Upper lobe of right lung (tissue), 1 donor: ENCODE measurements at regions not wholly inside any gene's neighbourhood (a gene's known extent, or its start where the extent isn't known, plus 50 kb on each side); places are given as distances from the start of the nearest gene placed in this dataset.

Experiments used
- ATAC-seq: fragments of 200-7000 bp; cut with Tn5 transposase; one replicate; pipeline ENCODE4 v1.9.1; 2020; ENCODE audit warnings: mild to moderate bottlenecking, moderate library complexity
- DNase-seq: peaks from one replicate; pipeline ENCODE4 v3.0.0-alpha.2; 2020
- H3K27ac ChIP-seq: fragments of 200-600 bp; one replicate; pipeline ENCODE4 v1.8.0; 2022
- H3K27me3 ChIP-seq: fragments of 200-600 bp; one replicate; pipeline ENCODE4 v1.8.0; 2022; ENCODE audit warnings: mild to moderate bottlenecking
- H3K36me3 ChIP-seq: fragments of 200-600 bp; one replicate; pipeline ENCODE4 v1.8.0; 2022
- H3K4me1 ChIP-seq: fragments of 200-600 bp; one replicate; pipeline ENCODE4 v1.8.0; 2022
- H3K4me3 ChIP-seq: fragments of 200-600 bp; one replicate; pipeline ENCODE4 v1.8.0; 2022; ENCODE audit warnings: mild to moderate bottlenecking
- H3K9me3 ChIP-seq: fragments of 200-600 bp; one replicate; pipeline ENCODE4 v1.8.0; 2022
- intact Hi-C: fragments of 100-400 bp; cut with DNase I; formaldehyde crosslinking; loops from one replicate; pipeline ENCODE4 v1.11.0; 2022
- TF ChIP-seq, protein P1 (sequence below): fragments of 200-600 bp; IDR thresholded peaks from one replicate; pipeline ENCODE4 v1.8.0; 2022; ENCODE audit warnings: antibody characterized with exemption
- donor health status: DM: no; HTN: yes; CAD: no; lungs with severe emphysema.

DNA sequence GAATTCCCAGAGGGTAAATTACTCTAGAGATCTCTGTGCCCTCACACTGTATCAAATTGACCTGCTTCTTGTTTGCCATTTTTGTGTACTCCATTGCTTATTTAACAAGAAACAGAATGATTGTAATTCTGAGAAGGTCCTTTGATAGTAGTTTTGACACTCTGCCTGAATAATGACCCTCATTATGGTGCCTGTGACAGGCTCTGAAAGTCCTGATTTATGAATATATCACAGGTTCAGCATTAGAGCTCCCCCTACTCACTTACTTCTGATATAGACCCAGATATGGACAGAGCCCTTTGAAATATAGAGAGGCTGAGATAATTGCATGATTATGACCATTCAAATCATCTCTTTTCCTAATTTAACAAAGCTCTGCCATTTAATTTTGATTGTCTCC is 465.2 kb downstream of the MDFIC start:
- H3K27me3 ChIP-seq, result no peaks in the 10 kb centered on the region
- intact Hi-C loops, result no loop called here
- H3K27ac ChIP-seq, result no peak overlapping the region
- no peaks in the 10 kb centered on the region for H3K4me1 ChIP-seq
- DNase-seq, result no peak
- TF ChIP-seq, protein P1, sequence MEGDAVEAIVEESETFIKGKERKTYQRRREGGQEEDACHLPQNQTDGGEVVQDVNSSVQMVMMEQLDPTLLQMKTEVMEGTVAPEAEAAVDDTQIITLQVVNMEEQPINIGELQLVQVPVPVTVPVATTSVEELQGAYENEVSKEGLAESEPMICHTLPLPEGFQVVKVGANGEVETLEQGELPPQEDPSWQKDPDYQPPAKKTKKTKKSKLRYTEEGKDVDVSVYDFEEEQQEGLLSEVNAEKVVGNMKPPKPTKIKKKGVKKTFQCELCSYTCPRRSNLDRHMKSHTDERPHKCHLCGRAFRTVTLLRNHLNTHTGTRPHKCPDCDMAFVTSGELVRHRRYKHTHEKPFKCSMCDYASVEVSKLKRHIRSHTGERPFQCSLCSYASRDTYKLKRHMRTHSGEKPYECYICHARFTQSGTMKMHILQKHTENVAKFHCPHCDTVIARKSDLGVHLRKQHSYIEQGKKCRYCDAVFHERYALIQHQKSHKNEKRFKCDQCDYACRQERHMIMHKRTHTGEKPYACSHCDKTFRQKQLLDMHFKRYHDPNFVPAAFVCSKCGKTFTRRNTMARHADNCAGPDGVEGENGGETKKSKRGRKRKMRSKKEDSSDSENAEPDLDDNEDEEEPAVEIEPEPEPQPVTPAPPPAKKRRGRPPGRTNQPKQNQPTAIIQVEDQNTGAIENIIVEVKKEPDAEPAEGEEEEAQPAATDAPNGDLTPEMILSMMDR, result no peak
- no peaks in the 10 kb centered on the region for H3K9me3 ChIP-seq
- H3K4me3 ChIP-seq, result no peak overlapping the region
- H3K36me3 ChIP-seq, result no peaks in the 10 kb centered on the region
- ATAC-seq, result no peak

DNA sequence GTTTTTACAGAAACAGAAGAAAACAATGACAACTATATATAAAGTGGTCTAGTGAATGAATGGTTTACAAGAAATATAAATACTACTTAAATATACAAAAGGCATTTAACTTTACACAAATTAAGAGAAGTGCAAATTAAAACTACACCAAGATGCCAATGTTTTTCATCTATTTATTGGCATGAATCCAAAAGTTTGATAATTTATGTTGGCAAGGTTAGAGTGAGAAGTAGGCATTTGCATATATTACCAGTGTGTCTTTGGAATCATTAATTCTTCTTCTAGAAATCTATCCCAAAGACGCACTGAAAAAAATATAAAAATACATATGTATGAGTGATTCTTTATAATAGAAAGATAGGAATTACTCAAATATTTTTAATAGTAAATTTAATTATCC is 457.4 kb downstream of the MDFIC start:
- Histone ChIP-seq H3K4me3 (no peak overlapping the region), H3K27me3 (no peaks in the 10 kb centered on the region), H3K36me3 (no peaks in the 10 kb centered on the region), H3K4me1 (no peaks in the 10 kb centered on the region), H3K27ac (no peak overlapping the region), H3K9me3 (no peaks in the 10 kb centered on the region)
- ATAC-seq (no peak), DNase-seq (no peak)
- TF ChIP-seq, protein P1, result no peak
- intact Hi-C loops, result no loop called here

DNA sequence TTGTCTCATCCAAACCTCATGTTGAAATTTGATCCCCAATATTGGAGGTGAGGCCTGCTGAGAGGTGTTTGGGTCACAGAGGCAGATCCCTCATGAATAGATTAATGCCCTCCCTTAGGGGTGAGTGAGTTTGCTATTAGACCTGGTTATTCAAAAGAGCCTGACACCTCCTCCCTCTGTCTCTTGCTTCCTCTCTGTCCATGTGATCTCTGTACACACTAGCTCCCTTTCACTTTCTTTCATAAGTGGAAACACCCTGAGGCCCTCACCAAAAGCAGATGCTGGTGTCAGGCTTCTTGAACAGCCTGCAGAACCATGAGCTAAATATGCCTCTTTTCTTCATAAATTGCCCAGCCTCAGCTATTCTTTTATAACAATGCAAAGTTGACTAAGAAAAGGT is 447.1 kb downstream of the MDFIC start:
- ATAC-seq, result no peak
- Histone ChIP-seq H3K9me3 (no peaks in the 10 kb centered on the region), H3K4me3 (no peak overlapping the region), H3K27me3 (no peaks in the 10 kb centered on the region), H3K36me3 (no peaks in the 10 kb centered on the region), H3K27ac (no peak overlapping the region), H3K4me1 (no peaks in the 10 kb centered on the region)
- TF ChIP-seq, protein P1, result no peak
- intact Hi-C loops, result no loop called here
- DNase-seq, result no peak

DNA sequence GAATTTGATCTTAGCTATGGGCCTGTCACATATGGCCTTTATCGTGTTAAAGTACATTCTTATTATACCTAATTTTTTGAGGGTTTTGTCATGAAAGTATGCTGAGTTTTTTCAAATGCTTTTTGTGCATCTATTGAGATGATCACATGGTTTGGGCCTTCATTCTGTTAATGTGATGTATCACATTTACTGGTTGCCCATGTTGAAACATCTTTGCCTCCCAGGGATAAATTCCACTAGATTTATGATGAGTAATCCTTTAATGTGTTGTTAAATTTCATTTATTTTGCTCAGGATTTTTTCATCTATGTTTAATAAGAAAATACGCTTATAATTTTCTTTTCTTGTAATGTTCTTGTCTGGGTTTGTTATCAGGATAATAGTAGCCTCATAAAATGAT is 442.0 kb downstream of the MDFIC start:
- Histone ChIP-seq H3K27me3 (no peaks in the 10 kb centered on the region), H3K36me3 (no peaks in the 10 kb centered on the region), H3K4me3 (no peak overlapping the region), H3K9me3 (no peaks in the 10 kb centered on the region), H3K27ac (no peak overlapping the region), H3K4me1 (no peaks in the 10 kb centered on the region)
- intact Hi-C loops, result no loop called here
- DNase-seq (no peak), ATAC-seq (no peak)
- TF ChIP-seq, protein P1, result no peak

DNA sequence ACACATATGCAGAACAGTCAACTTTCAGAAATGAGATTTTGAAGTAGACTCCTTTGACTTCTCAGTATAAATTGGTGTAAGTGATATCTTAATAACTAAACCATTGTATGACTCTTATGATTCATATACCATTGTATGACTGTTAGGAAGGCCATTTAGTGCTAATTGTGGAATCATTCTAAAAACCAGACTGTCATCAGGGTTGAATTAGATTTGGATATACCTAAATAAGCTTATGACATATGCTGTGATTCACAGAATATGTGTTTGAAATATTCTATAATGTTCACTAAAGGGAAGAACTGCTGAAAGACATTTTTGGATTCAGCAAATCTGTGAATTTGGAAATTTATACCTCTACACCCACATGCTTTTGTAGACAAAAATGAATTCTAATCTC is 438.1 kb downstream of the MDFIC start:
- TF ChIP-seq, protein P1, result no peak
- no peaks in the 10 kb centered on the region for H3K27me3 ChIP-seq
- no peak for DNase-seq
- ATAC-seq, result no peak
- H3K36me3 ChIP-seq, result no peaks in the 10 kb centered on the region
- no peak overlapping the region for H3K27ac ChIP-seq
- H3K4me3 ChIP-seq, result no peak overlapping the region
- H3K9me3 ChIP-seq, result no peaks in the 10 kb centered on the region
- intact Hi-C loops, result no loop called here
- no peaks in the 10 kb centered on the region for H3K4me1 ChIP-seq

DNA sequence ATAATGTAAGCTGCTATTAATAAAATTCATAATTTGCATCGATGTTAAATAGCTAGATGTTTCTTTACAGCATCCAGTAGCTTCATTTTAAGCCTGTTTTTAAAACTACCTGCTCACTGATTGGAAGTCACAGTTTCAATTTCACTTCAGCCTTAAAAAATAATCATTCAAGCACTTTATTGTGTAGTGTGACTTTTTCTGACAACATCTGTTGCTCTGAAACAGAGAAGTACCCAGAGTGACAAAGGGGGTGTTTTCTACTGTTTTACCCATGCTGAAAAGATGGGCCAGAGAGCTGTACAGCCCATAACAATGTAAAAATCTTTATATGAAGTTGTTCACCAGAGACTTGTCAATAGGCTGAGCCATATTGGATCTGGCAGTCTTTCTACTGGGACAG is 437.2 kb downstream of the MDFIC start:
- no peak for DNase-seq
- no peak for ATAC-seq
- intact Hi-C loops, result no loop called here
- Histone ChIP-seq H3K27ac (no peak overlapping the region), H3K4me1 (no peaks in the 10 kb centered on the region), H3K36me3 (no peaks in the 10 kb centered on the region), H3K9me3 (no peaks in the 10 kb centered on the region), H3K27me3 (no peaks in the 10 kb centered on the region), H3K4me3 (no peak overlapping the region)
- TF ChIP-seq, protein P1, result no peak
